RWPE2 (cell line): ENCODE measurements at regions not wholly inside any gene's neighbourhood (a gene's known extent, or its start where the extent isn't known, plus 50 kb on each side); places are given as distances from the start of the nearest gene placed in this dataset.

ENCODE experiments used
- ATAC-seq: fragments of 200-7000 bp; cut with Tn5 transposase; 3 replicates; pipeline ENCODE4 v1.9.1; 2021; ENCODE audit warnings: low read depth
- DNase-seq: peaks from one replicate; pipeline ENCODE4 v3.0.0-alpha.2; 2020; ENCODE audit warnings: low spot score
- H3K27ac ChIP-seq: fragments of 450-650 bp; 2 replicates; pipeline ENCODE4 v1.5.1; 2017; ENCODE audit warnings: mild to moderate bottlenecking; ENCODE audit not compliant: poor library complexity, severe bottlenecking
- H3K27me3 ChIP-seq: fragments of 250-450 bp; sonication (Bioruptor Pico); 2 replicates; pipeline ENCODE4 v1.5.1; 2021; ENCODE audit warnings: mild to moderate bottlenecking, moderate library complexity; ENCODE audit not compliant: insufficient read depth, poor library complexity, severe bottlenecking
- H3K36me3 ChIP-seq: fragments of 250-450 bp; sonication (Bioruptor Pico); 2 replicates; pipeline ENCODE4 v1.5.1; 2020; ENCODE audit warnings: low read depth, mild to moderate bottlenecking, moderate library complexity
- H3K4me1 ChIP-seq: fragments of 250-450 bp; sonication (Bioruptor Pico); 2 replicates; pipeline ENCODE4 v1.5.1; 2021; ENCODE audit warnings: mild to moderate bottlenecking, moderate library complexity; ENCODE audit not compliant: insufficient read depth, poor library complexity, severe bottlenecking
- H3K4me3 ChIP-seq: fragments of 250-450 bp; sonication (Bioruptor Pico); 2 replicates; pipeline ENCODE4 v1.5.1; 2021; ENCODE audit warnings: mild to moderate bottlenecking, moderate library complexity; ENCODE audit not compliant: severe bottlenecking
- H3K9me3 ChIP-seq: fragments of 250-450 bp; sonication (Bioruptor Pico); 2 replicates; pipeline ENCODE4 v1.5.1; 2021; ENCODE audit warnings: mild to moderate bottlenecking, moderate library complexity; ENCODE audit not compliant: severe bottlenecking
- TF ChIP-seq, protein P1 (sequence below): fragments of 450-650 bp; IDR thresholded peaks from one replicate; pipeline ENCODE4 v1.5.1; 2017; ENCODE audit warnings: mild to moderate bottlenecking, moderate library complexity; ENCODE audit not compliant: poor library complexity, severe bottlenecking

DNA sequence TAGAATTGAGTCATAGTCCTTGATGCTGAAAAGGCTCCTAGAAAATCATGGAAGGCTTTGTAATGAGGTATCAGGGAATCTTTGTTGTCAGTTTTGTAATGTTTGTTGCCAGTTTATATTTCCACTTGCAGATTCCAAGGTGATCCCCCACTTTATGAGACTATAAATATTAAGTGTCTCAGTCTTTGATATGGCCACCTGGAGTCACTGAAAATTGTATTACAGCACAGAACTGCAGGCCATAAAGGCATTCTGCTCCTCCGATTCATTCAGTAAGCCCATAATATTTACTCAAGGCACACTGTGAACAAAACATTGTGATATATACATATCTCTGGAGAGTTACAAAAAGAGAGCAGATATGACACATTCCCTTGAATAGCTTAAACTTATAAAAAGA, 457.8 kb upstream of the ZNF385D start:
- no peak for ATAC-seq
- H3K4me3 ChIP-seq: no peak overlapping the region
- no peaks in the 10 kb centered on the region for H3K4me1 ChIP-seq
- H3K27me3 ChIP-seq: no peaks in the 10 kb centered on the region
- H3K27ac ChIP-seq: no peak overlapping the region
- DNase-seq: no peak
- H3K9me3 ChIP-seq: no peaks in the 10 kb centered on the region
- TF ChIP-seq, protein P1, sequence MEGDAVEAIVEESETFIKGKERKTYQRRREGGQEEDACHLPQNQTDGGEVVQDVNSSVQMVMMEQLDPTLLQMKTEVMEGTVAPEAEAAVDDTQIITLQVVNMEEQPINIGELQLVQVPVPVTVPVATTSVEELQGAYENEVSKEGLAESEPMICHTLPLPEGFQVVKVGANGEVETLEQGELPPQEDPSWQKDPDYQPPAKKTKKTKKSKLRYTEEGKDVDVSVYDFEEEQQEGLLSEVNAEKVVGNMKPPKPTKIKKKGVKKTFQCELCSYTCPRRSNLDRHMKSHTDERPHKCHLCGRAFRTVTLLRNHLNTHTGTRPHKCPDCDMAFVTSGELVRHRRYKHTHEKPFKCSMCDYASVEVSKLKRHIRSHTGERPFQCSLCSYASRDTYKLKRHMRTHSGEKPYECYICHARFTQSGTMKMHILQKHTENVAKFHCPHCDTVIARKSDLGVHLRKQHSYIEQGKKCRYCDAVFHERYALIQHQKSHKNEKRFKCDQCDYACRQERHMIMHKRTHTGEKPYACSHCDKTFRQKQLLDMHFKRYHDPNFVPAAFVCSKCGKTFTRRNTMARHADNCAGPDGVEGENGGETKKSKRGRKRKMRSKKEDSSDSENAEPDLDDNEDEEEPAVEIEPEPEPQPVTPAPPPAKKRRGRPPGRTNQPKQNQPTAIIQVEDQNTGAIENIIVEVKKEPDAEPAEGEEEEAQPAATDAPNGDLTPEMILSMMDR: no peak
- H3K36me3 ChIP-seq: no peaks in the 10 kb centered on the region

DNA sequence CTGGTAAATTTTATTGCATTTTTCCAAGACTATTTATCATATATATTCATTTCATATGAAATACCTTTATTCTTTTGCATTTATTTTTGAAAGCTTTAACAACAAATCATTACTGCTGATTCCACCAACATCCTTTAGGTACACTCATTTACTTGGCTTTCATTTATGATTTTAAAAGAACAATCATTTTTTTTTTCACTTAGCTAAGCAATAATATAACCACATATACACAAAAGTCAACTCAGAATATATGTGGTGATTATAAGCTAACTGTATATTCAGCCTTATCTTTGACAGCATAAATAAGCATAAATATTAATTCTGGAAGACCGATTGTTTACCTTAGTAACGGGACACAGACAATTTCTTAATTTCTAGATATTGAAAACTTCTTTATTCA, 458.6 kb upstream of the ZNF385D start:
- ATAC-seq: no peak
- H3K27me3 ChIP-seq: no peaks in the 10 kb centered on the region
- TF ChIP-seq, protein P1: no peak

DNA sequence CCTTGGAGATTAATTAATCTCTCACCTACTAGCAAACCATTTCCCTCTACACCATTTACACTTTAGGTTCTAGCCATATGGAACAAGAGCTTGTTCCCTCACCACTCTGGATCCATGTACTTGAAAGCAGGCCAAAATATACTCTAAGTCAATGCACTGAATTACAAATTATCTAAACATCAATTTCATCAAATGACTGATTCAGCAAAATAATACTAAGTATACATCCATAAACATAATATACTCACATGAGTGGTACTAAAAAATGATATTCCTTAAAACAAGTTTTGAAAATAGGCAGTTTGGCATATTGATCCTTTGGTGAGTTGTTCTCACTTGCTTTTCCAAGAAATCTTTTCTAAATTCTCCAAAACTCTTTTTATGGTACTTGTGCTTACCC, 459.7 kb upstream of the ZNF385D start:
- TF ChIP-seq, protein P1: no peak
- Histone ChIP-seq H3K4me3 (no peak overlapping the region), H3K27me3 (no peaks in the 10 kb centered on the region), H3K36me3 (no peaks in the 10 kb centered on the region), H3K9me3 (no peaks in the 10 kb centered on the region), H3K27ac (no peak overlapping the region), H3K4me1 (no peaks in the 10 kb centered on the region)
- DNase-seq (no peak), ATAC-seq (no peak)

More for the DNA sequence above, 458.6 kb upstream of the ZNF385D start:
- Histone ChIP-seq H3K4me1 (no peaks in the 10 kb centered on the region), H3K4me3 (no peak overlapping the region), H3K9me3 (no peaks in the 10 kb centered on the region), H3K27ac (no peak overlapping the region), H3K36me3 (no peaks in the 10 kb centered on the region)
- DNase-seq: no peak

DNA sequence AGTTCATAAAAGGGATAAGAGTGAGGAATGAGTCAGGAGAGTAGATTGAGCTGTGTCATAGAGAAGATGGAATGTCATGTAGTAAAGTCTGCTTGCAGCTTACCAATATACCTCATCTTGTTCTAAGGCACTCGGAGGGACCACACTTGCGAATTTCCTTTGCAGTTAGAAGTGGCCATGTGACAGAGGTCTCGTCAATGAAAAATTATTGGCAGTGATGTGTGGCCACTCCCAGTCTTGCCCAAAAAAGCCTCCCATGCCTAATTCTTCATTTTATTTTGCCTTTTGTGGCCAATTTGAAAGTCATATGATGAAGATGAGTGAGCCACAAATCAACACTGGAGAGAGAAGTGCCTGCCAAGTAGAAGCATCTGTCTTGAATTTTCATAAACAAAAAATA, 465.6 kb upstream of the ZNF385D start:
- no peak for ATAC-seq
- DNase-seq: no peak
- no peaks in the 10 kb centered on the region for H3K27me3 ChIP-seq
- H3K4me1 ChIP-seq: no peaks in the 10 kb centered on the region
- H3K9me3 ChIP-seq: no peaks in the 10 kb centered on the region
- TF ChIP-seq, protein P1: no peak
- no peaks in the 10 kb centered on the region for H3K36me3 ChIP-seq
- no peak overlapping the region for H3K4me3 ChIP-seq
- no peak overlapping the region for H3K27ac ChIP-seq

DNA sequence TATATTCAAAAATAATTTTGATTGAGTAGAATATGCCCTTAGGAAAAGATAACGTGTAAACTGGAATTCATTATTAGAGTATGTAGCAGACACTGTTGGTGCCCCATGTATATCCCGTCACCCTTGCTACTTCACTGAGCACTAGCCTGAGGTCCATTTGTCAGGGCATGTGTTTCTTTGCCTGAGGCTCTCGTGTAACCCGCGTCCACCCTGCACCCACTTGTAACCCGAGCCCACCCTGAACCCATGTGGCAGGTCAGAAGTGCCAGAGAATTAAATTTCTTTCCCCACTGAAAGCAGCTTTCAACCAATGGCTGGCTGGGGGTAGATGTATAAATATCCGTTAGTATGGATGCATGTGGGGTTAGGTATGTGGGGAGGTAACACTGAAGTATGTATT, 474.2 kb upstream of the ZNF385D start:
- no peaks in the 10 kb centered on the region for H3K4me1 ChIP-seq
- H3K9me3 ChIP-seq: no peaks in the 10 kb centered on the region
- no peaks in the 10 kb centered on the region for H3K27me3 ChIP-seq
- TF ChIP-seq, protein P1: no peak
- H3K36me3 ChIP-seq: no peaks in the 10 kb centered on the region
- no peak overlapping the region for H3K4me3 ChIP-seq
- no peak overlapping the region for H3K27ac ChIP-seq
- DNase-seq (no peak), ATAC-seq (no peak)
